GM13977 (cell line): ENCODE measurements at regions not wholly inside any gene's neighbourhood (a gene's known extent, or its start where the extent isn't known, plus 50 kb on each side); places are given as distances from the start of the nearest gene placed in this dataset.

Source experiments
- DNase-seq: peaks from one replicate; pipeline ENCODE4 v3.0.0; 2012; ENCODE audit warnings: low spot score
- in situ Hi-C: fragments of 300-500 bp; cut with MboI; formaldehyde crosslinking; loops from one replicate; pipeline ENCODE4 v1.12.0; 2022; ENCODE audit warnings: low sequenced_read_pairs, low pct_unique_long_range_greater_than_20kb, mixed read lengths, inconsistent platforms; ENCODE audit not compliant: unreplicated experiment
- TF ChIP-seq, protein P1 (sequence below): IDR thresholded peaks from 2 replicates; pipeline ENCODE4 v1.5.1; 2012; ENCODE audit warnings: mild to moderate bottlenecking, control low read depth; ENCODE audit not compliant: insufficient read depth; ENCODE audit errors: extremely low read depth, missing control alignments

DNA sequence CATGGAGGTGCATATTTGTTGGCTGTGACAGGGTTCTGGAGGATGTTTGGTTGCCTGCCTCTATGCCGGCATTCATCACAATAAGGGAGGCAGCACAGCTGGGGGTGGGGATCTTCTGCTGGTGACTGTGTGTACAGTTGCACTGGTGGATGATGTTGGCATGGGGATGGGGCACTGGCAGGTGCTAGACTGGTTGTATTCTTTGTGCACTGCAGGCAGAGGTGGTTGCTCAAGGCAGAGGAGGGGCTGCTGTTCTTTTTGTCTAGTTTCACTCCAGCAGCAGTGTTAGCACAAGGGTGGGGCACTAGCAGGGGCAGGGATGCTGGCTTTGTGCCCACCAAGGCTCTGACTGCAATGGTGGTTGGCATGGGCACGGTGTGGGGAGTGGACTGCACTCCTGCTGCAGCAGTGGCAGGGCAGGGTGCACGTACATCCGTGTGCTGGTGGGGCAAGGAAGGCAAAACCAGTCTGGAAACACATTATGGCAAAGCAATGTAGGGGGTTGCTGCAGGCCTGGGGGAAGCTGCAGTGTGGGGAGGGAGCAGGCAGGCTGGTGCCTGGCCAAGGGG lies 69.3 kb downstream of the ISOC1 start:
- no peak for DNase-seq
- in situ Hi-C loops: no loop called here
- TF ChIP-seq, protein P1, sequence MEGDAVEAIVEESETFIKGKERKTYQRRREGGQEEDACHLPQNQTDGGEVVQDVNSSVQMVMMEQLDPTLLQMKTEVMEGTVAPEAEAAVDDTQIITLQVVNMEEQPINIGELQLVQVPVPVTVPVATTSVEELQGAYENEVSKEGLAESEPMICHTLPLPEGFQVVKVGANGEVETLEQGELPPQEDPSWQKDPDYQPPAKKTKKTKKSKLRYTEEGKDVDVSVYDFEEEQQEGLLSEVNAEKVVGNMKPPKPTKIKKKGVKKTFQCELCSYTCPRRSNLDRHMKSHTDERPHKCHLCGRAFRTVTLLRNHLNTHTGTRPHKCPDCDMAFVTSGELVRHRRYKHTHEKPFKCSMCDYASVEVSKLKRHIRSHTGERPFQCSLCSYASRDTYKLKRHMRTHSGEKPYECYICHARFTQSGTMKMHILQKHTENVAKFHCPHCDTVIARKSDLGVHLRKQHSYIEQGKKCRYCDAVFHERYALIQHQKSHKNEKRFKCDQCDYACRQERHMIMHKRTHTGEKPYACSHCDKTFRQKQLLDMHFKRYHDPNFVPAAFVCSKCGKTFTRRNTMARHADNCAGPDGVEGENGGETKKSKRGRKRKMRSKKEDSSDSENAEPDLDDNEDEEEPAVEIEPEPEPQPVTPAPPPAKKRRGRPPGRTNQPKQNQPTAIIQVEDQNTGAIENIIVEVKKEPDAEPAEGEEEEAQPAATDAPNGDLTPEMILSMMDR: no peak

DNA sequence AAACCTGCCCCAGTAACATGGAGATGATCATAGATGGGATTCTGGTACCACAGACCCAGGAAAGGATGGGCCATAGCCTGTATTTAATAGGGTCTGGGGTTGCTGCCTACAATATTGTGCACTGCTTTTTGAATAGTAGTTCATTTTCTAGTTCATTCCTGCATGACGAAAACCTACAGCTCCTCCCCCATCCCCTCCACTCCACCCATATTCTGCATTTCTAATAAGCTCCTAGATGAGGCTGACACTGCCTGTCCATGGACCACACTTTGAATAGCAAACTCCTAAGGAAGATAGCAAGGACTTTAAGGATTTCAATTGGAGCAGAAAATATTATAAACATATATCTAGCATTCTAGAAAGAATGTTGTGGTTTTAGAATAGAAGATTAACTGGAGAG lies 75.5 kb downstream of the ISOC1 start:
- DNase-seq: no peak
- in situ Hi-C loops: no loop called here
- TF ChIP-seq, protein P1: no peak

DNA sequence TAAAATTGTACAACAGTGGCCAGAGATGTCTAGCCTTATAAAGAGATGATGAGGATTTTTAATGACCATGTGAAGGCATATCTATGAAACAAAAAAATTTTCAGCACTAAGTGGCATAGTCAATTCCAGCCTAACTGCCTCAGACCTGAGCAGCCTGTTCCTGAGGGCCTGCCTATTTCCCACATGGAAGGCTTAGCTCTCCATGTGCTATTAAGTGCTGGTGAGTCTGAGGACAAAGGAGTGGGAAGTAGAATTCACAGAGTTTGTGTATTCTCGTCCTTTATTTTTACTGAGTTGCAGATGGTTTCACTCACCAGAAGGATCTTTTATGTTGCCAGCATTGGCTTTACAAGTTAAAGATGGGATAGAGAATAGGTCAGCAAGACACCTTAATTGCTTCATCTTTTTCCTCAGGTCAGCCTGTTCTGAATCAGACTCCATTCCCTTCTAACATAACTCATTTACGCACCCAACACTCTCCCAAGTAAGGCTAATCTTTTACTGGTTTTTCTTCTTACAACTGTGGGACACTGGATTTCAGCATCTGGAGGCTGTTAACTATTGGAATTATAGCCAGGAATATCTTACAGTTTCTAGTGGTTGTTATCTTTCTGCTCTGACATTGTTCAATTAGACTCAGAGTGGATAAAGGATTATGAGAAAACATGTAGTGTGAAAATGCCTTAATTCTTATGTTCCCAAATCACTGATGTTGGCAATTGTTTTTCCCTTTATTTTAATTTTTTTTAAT lies 76.8 kb downstream of the ISOC1 start:
- TF ChIP-seq, protein P1: no peak
- DNase-seq: no peak
- in situ Hi-C loops: no loop called here

DNA sequence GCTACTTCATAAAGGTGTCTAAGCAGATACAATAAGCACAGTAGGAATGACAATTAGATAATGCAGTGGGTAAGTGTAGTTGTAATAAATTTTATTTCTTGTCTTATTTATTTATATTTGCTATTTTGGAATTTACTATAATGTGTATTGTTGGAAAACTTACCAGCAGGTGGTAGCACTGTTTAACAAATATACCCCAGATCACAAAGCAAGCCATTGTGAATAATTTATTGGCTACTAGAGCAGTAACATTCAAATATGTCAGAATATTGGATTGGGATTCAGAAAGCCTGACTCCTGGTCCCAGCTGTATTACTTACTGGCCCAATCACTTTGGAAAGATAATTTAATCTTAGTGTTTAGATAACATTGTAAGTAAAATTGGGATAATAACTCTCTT lies 78.0 kb downstream of the ISOC1 start:
- in situ Hi-C loops: no loop called here
- TF ChIP-seq, protein P1: no peak
- no peak for DNase-seq

DNA sequence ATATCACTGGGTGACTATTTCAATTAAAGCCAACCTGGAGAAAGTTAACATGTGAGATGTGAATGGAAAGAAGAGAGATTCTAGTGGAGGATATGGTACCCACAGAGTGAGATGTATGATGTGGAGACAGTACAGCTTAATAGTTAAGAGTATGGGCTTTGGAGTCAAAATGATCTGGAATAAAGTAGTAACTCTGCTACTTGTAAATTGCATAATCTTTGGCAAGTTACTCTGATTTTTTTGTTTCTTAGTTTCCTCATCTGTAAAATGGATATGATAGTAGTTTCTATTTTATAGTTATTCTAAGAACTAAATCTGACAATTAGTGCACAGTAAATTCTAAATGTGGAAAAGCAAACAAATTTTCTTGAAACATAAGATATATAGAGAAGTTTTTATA lies 79.2 kb downstream of the ISOC1 start:
- TF ChIP-seq, protein P1: no peak
- no peak for DNase-seq
- in situ Hi-C loops: no loop called here

DNA sequence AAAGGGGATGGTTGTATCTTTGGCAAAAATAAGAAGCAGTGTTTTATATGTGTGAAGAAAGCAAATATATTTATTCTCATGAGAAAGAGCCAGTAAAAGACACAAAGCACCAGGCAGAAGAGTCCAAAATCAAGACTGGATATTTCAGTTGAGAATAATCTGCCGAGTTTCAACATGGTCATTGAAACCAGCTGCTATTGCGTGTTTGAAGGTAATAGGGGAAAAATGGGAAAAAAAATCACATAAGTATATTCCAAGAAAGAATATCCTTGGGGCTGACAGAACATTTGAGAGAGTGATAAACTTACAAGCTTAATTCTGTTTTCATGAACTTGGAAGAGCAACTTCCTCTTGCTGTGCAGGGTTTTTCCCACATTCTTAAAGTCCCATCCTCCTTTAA lies 79.9 kb downstream of the ISOC1 start:
- TF ChIP-seq, protein P1: no peak
- no peak for DNase-seq
- in situ Hi-C loops: no loop called here
